T-helper 2 cell treated with Interferon-gamma antibody and Interleukin-4, amounts not matched to agents 5 μg/mL and 100 μg/mL, for 36 hours (primary cell): ENCODE measurements at regions not wholly inside any gene's neighbourhood (a gene's known extent, or its start where the extent isn't known, plus 50 kb on each side); places are given as distances from the start of the nearest gene placed in this dataset.

Source experiments
- DNase-seq: peaks from one replicate; pipeline ENCODE4 v3.0.0; 2021; ENCODE audit warnings: low spot score
- H3K27ac Mint-ChIP-seq: one replicate; pipeline ENCODE4 v1.8.0; 2021; ENCODE audit warnings: mild to moderate bottlenecking, mixed read lengths
- H3K27me3 Mint-ChIP-seq: one replicate; pipeline ENCODE4 v1.8.0; 2021; ENCODE audit warnings: low read depth, mixed read lengths
- H3K36me3 Mint-ChIP-seq: one replicate; pipeline ENCODE4 v1.8.0; 2021; ENCODE audit warnings: low read depth, mixed read lengths
- H3K4me1 Mint-ChIP-seq: one replicate; pipeline ENCODE4 v1.8.0; 2021; ENCODE audit warnings: low read depth, mixed read lengths
- H3K4me3 Mint-ChIP-seq: one replicate; pipeline ENCODE4 v1.8.0; 2022; ENCODE audit warnings: mild to moderate bottlenecking, moderate library complexity, mixed read lengths
- H3K9me3 Mint-ChIP-seq: one replicate; pipeline ENCODE4 v1.8.0; 2021; ENCODE audit warnings: mixed read lengths

DNA sequence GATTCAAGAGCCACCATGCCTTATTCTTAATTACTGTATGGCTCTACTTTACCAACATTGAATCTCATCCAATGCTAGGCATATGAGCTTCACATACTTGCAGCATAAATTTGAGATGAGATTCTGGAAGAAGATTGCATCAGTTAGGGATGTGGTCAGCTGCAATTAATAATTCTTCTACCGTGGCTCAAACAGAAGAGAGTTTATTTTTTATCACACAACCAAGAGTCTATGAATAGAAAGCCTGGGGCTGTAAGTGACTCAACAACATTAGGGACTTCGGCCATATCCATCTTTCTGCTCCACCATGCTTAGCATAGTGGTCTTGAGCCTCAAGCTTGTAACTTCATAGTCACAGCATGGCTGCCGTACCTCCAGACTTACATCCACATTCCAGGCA lies 179.4 kb upstream of the IRX6 start:
- DNase-seq = no peak
- Mint-ChIP-seq H3K9me3 (no peaks in the 10 kb centered on the region), H3K36me3 (no peaks in the 10 kb centered on the region), H3K27me3 (no peaks in the 10 kb centered on the region), H3K4me1 (no peaks in the 10 kb centered on the region), H3K4me3 (no peak overlapping the region), H3K27ac (no peak overlapping the region)

DNA sequence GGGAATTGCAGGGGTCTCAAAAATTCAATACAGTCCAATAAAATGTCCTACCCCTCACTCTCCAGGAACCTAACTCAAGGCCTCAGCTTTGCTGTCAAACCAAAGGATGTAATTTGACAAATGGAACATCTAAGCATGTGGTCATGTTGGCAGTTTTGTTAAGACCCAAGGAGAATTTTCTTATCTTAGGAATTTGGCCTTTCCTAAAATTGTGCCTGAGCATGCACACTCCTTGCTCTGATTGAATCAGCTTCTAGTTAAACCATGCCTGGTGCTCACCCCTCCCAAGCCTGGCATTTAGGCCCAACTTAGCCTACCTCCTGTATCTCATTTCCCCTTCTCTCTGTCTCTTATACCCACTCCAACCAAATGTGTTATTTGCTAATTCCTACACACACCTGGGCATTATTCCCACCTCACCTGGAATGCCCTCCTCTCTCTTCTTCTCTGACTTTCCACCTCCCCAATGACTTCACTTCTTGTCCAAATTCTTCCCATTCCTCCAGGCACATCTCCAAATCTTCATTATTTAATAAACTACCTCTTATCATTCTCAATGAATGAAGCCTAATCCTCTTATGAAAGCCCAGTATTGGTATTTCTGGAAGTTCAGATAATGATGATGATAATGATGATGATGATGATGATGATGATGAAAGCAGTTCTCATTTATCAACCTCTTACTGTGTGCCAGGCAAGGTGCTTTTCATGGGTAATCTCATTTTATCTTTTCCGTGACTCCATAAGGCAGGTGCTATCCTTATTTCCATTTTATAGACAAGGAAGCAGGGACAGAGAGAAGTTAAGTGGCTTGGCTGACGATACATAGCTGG lies 178.0 kb upstream of the IRX6 start:
- Mint-ChIP-seq H3K4me1 (no peaks in the 10 kb centered on the region), H3K27me3 (no peaks in the 10 kb centered on the region), H3K9me3 (no peaks in the 10 kb centered on the region), H3K36me3 (no peaks in the 10 kb centered on the region), H3K4me3 (no peak overlapping the region), H3K27ac (no peak overlapping the region)
- DNase-seq = no peak

DNA sequence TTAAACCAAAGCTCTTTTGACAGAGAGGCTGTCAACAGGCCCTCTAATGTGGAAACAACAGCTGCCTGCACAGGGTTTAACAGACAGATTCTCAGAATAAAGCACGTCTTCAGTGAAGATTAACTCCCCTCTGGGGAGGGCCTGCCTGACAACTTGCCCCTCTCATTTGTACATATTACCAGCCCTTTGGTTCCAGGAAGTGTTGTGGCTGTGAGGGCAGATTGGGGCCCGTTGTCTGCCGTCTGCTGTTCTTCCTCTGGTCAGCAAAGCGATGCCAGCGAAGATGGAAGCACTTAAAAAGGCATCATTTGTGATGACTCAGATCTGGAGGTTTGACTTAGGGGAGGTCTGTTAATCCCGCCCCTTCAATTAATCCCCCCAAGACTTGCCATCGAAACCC lies 177.0 kb upstream of the IRX6 start:
- H3K4me3 Mint-ChIP-seq = no peak overlapping the region

DNA sequence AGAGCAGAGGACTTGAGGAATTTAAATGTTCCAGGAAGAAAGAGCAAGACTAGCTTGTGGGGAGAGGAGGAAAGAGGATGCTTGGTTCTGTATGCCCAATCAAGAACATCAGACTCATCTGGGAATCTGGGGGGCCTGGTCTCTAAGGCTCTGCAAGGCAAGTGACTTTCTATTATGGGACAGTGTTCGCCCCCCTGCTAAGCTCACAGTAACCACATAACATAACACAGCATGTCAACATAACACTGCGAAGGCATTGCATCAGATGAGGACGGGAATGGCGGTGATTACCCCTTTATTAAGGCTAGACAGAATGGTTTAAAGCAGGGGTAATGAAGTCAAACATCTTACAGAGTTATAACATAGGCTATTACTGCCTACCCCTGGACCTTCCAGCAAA lies 176.6 kb upstream of the IRX6 start:
- Mint-ChIP-seq H3K4me3 (no peak overlapping the region), H3K27me3 (no peaks in the 10 kb centered on the region), H3K36me3 (no peaks in the 10 kb centered on the region), H3K27ac (no peak overlapping the region), H3K4me1 (no peaks in the 10 kb centered on the region), H3K9me3 (no peaks in the 10 kb centered on the region)
- no peak for DNase-seq

More for the DNA sequence above, 177.0 kb upstream of the IRX6 start:
- Mint-ChIP-seq H3K27ac (no peak overlapping the region), H3K4me1 (no peaks in the 10 kb centered on the region), H3K27me3 (no peaks in the 10 kb centered on the region), H3K36me3 (no peaks in the 10 kb centered on the region), H3K9me3 (no peaks in the 10 kb centered on the region)
- no peak for DNase-seq

DNA sequence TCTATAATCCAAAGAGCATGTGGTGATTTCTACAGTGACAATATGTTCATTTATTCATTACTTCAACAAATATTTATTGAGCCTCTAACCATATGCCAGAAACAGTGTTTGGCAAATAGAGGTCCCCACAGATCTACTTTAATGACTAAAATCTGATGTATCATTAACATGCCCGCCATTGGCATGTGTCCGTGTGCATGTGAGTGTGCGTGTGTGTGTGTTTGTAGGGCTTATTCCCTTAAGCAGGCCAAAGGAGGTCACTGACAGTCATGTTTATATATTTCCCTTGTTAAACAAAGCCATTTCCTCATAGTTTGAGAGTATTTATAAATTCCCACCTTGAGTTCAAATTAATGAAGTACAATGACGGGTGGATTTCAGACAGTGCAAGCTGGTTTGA lies 174.4 kb upstream of the IRX6 start:
- no peaks in the 10 kb centered on the region for H3K4me1 Mint-ChIP-seq
- no peak for DNase-seq
- H3K27me3 Mint-ChIP-seq = no peaks in the 10 kb centered on the region
- H3K4me3 Mint-ChIP-seq = no peak overlapping the region
- no peaks in the 10 kb centered on the region for H3K9me3 Mint-ChIP-seq
- H3K36me3 Mint-ChIP-seq = no peaks in the 10 kb centered on the region
- no peak overlapping the region for H3K27ac Mint-ChIP-seq

DNA sequence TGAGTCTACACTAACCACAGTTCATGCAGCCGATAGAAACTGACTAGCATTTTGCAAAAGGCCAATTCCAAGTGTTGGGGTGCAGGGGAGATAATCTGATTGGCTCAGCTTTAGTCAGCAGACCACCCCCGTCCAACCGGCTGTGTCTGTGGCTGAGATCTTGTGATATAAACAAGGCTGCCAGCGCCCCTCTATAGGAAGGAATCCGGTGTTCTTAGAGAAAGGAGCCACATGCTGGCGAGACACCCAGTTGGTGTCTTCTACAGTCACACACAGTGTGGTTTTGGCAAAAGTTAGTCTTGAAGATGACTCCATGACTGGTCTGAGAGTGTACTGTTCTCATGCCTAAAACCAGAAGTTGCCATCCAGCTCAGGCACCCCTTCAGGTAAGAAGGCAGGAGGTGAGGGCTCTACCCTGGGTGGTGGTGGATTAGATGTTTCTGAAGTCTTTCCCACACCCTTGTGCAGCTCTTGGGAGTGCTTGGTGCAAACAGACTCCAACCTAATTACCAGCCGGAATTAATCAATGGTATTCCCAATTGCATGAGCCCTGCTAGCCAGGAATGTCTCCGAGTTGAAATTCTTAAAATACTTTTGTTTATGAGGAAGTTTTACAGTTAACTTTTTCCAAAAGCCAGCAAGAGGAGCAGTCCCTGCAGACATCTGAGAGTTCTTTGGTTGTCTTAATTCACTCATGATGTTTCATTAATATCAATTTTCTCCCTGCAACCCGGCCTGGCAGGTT lies 172.3 kb upstream of the IRX6 start:
- Mint-ChIP-seq H3K4me3 (no peak overlapping the region), H3K36me3 (no peaks in the 10 kb centered on the region), H3K27me3 (no peaks in the 10 kb centered on the region), H3K27ac (no peak overlapping the region), H3K4me1 (no peaks in the 10 kb centered on the region), H3K9me3 (no peaks in the 10 kb centered on the region)
- no peak for DNase-seq

DNA sequence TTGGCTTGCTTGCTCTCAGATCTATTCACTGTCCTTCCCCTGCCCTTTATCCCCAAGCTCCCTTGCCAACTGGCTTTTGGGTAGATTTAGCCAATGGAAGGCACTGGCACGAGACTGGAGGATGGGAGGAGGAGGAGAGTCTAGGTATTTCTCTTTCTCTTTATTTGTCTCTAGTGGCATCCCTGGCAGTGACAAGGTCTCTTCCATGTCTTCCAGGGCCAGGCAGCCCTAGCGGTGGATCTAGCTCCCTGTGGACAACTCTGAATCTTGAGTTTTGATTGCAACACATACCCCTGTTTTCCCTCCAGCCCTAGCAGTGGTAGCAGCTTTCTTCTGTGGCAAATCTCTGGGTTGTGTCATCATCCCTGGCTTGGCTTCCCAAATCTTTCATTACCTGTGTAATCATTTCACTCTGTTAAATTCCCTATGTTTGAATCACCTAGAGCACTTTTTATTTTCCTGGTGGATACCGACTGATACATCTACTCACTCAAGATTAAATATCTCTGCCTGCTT lies 171.1 kb upstream of the IRX6 start:
- no peak for DNase-seq
- no peaks in the 10 kb centered on the region for H3K4me1 Mint-ChIP-seq
- no peaks in the 10 kb centered on the region for H3K27me3 Mint-ChIP-seq
- no peaks in the 10 kb centered on the region for H3K9me3 Mint-ChIP-seq
- no peak overlapping the region for H3K4me3 Mint-ChIP-seq
- H3K36me3 Mint-ChIP-seq = no peaks in the 10 kb centered on the region
- no peak overlapping the region for H3K27ac Mint-ChIP-seq

DNA sequence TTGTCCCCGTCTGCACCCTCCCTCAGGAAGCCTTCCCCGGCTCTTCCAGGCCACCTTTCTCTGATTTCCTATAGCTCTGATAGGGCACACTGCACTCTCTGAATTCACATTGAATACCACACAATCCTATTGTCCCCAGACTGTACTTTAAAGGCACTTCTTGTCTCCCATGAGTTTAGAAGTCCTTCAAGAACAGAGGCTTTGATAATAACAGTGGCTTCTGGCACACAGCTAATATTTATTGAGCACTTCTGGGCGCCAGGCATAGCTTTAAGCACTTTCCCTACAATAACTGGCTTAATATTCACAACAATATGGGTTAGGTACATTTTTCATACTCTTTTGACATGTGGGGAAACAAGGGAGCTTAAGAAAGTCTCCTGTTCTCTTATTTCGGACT lies 169.7 kb upstream of the IRX6 start:
- Mint-ChIP-seq H3K4me3 (no peak overlapping the region), H3K4me1 (no peaks in the 10 kb centered on the region), H3K27ac (no peak overlapping the region), H3K36me3 (no peaks in the 10 kb centered on the region), H3K27me3 (no peaks in the 10 kb centered on the region), H3K9me3 (no peaks in the 10 kb centered on the region)
- DNase-seq = no peak

DNA sequence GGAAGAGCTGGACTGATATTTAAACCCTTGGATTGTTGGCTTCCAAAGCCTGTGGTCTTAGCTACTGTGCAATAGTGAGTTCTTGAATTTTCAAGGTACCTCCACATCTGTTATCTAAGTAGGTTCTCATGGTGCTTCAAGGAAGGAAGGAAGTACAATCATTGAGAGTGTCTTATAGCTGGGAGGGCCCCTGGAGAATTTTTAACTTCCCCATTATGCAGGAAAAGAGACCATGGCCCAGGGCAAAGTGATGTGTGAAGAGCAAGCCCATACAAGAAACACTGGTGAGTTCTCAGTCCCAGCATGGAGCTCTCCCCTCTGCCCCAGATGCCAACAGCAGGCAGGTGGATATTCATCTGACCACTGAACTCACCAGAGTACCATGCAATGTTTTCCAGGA lies 169.0 kb upstream of the IRX6 start:
- no peak overlapping the region for H3K27ac Mint-ChIP-seq
- no peaks in the 10 kb centered on the region for H3K27me3 Mint-ChIP-seq
- H3K9me3 Mint-ChIP-seq = no peaks in the 10 kb centered on the region
- no peaks in the 10 kb centered on the region for H3K4me1 Mint-ChIP-seq
- H3K4me3 Mint-ChIP-seq = no peak overlapping the region
- no peaks in the 10 kb centered on the region for H3K36me3 Mint-ChIP-seq
- DNase-seq = no peak

DNA sequence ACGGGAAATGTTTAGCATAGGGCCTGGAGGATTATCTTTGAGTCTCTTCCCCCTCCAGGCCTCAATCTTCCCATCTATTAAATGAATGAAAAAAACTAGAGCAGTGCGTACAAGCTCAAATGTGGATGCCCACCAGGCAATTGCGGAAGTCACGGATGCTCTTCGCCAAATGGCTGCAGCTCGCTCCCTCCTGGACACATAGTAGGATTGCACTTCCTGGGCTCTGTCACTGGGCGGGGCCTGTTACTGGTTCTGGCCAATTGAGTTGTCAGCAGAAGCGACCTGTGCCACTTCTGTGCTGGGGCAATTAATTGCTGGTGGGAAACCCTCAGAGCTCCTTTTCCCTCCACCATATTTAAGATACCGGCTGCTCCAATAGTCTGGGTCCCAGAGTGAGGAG lies 168.2 kb upstream of the IRX6 start:
- no peak for DNase-seq
- no peaks in the 10 kb centered on the region for H3K4me1 Mint-ChIP-seq
- no peak overlapping the region for H3K27ac Mint-ChIP-seq
- H3K4me3 Mint-ChIP-seq = no peak overlapping the region
- no peaks in the 10 kb centered on the region for H3K9me3 Mint-ChIP-seq
- no peaks in the 10 kb centered on the region for H3K36me3 Mint-ChIP-seq
- H3K27me3 Mint-ChIP-seq = no peaks in the 10 kb centered on the region

DNA sequence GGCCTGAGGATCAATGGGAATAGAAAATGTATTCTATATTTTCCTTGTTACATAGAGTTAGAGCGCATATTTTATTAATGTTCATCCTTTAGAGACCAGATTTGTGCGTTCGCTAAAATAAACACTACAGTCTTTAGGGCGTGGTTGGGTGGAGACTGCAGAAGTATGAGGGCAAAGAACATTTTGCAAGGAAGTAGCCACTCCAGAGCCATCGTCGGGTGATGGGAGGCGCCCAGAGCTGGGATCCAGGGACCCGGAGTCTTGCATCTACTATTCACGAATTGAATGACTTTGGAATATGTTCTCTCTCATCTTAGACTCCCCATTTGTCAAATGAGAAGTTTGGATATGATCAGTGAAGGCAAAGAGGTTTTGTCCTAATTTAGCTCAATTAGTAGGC lies 154.2 kb upstream of the IRX6 start:
- DNase-seq = no peak
- Mint-ChIP-seq H3K9me3 (no peaks in the 10 kb centered on the region), H3K4me1 (no peaks in the 10 kb centered on the region), H3K4me3 (no peak overlapping the region), H3K27ac (no peak overlapping the region), H3K27me3 (no peaks in the 10 kb centered on the region), H3K36me3 (no peaks in the 10 kb centered on the region)

DNA sequence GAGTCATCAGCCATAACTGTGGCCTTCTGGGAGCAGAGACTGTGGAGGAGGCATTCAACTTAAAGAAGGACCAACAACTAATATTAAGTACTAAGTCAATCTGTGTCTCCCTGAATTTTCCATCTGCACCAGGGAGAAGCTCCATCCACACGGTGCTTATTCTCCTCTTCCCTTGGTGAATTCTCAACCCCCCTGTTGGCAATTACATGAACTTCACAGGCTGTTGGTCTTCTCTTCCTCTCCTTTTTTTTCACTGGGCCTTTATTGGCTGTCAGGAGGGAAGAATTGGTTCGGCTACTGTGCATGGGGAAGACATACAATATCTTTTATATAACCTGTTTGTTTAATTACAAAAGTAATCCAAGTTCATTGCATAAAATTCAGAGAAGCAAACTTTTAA lies 152.8 kb upstream of the IRX6 start:
- Mint-ChIP-seq H3K4me1 (no peaks in the 10 kb centered on the region), H3K36me3 (no peaks in the 10 kb centered on the region)

DNA sequence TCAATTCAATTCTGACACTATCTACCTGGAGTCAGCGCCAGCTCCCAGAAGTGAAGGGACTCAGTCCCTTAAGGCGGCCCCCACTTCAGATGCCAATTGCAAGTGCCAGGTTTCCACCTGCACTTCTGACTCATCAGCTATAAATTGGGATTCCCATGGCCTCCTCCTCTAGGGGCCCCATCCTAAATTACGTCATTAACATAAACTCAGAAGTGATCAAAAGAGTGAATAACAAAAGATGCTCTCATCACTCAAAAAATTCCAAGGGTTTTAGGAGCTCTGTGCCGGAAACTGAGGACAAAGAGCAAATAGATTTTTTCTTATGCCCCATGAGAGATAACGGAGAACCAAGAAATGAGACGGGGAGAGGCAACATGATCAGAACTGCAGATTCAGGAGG lies 148.6 kb upstream of the IRX6 start:
- Mint-ChIP-seq H3K27me3 (no peaks in the 10 kb centered on the region), H3K36me3 (no peaks in the 10 kb centered on the region), H3K4me1 (no peaks in the 10 kb centered on the region), H3K9me3 (no peaks in the 10 kb centered on the region), H3K27ac (no peak overlapping the region), H3K4me3 (no peak overlapping the region)
- DNase-seq = no peak

More for the DNA sequence above, 152.8 kb upstream of the IRX6 start:
- Mint-ChIP-seq H3K9me3 (no peaks in the 10 kb centered on the region), H3K27me3 (no peaks in the 10 kb centered on the region), H3K4me3 (no peak overlapping the region), H3K27ac (no peak overlapping the region)
- DNase-seq = no peak

DNA sequence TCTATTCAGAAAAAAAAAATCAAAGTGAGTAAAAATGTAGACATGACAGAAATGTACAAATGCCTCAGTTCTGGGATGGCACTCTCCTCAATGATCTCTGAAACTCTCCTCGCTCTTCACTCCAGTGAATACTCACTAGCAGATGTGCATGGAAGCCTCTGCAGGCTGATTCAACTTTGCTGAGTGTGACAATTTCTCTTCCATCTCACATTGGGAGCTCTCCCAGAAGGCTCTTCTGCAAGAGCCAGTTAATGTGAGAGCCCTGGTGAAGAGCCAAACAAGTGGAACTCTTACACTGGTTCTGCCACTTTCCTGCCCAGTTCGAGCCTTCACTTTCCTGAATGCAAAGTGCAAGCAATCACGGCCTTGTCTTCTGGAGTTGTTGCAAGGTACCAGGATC lies 147.1 kb upstream of the IRX6 start:
- H3K4me1 Mint-ChIP-seq = no peaks in the 10 kb centered on the region
- no peak overlapping the region for H3K4me3 Mint-ChIP-seq
- no peak for DNase-seq
- no peak overlapping the region for H3K27ac Mint-ChIP-seq
- no peaks in the 10 kb centered on the region for H3K27me3 Mint-ChIP-seq
- no peaks in the 10 kb centered on the region for H3K9me3 Mint-ChIP-seq
- no peaks in the 10 kb centered on the region for H3K36me3 Mint-ChIP-seq
